CD4-positive, alpha-beta T cell treated with Interleukin-6 at 100 ng/mL for 8 hours (primary cell): ENCODE measurements at regions not wholly inside any gene's neighbourhood (a gene's known extent, or its start where the extent isn't known, plus 50 kb on each side); places are given as distances from the start of the nearest gene placed in this dataset.

Experiments used
- DNase-seq: peaks from one replicate; pipeline ENCODE4 v3.0.0-alpha.2; 2020; ENCODE audit warnings: mixed read lengths, low spot score

DNA sequence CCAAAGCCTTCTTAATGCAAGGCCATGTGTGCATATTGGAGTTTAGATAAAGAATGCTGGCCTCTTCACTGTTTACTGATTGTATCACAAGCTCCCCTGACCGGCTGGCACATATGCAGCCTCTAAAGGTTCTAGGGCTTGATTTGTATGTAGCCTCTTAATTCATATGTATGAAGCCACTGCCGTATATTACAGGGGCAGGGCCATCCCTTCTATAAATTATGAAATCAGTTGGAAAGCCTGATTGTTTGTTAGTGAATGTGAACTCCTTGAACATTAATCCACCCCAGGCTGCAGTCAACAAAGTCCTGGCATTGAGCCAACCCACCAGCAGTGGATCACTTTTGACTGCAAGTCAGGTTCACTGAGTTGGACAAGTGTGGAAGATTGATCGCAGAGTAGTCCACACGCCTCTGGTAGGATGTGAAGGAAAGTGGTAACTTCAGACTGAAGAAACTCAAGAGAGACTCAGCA lies 61.6 kb upstream of the PARD3B start:
- DNase-seq: no peak

DNA sequence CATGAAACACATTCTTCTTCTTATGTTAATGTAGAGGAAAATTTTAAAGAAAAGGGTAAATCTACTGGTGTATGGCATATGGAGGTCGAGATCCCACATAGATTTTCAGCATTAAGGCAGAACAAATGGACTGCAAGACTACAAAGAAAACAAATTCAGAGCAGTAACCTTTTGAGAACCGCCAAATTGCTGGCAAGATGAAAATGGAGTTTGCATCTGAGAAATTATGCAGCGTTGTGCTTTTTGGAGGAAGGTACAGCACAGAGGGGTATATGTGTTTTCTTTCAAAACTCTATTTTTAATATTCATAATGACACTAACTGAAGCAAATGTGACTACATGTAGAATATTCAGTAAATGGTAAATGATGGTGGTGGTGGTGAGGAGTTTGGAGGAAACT lies 59.0 kb upstream of the PARD3B start:
- DNase-seq: no peak

DNA sequence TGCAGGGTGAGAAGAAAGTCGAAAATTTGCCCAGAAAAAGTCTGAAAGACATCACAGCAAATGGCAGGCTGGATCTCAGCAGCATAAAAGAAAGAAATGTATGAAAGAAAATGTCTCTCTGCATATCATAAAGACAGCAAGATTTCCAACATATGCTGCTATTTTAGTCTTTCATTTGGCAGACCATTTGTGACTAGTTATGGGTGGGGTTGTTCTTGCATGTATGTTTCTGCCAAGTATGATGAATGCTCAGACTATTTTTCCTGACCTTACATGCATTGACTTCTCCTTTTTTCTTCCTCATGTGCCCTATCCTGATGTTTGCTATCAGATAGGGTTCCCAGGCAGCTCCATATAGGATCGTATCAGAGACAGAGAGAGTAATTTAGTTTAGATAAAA lies 58.5 kb upstream of the PARD3B start:
- no peak for DNase-seq

DNA sequence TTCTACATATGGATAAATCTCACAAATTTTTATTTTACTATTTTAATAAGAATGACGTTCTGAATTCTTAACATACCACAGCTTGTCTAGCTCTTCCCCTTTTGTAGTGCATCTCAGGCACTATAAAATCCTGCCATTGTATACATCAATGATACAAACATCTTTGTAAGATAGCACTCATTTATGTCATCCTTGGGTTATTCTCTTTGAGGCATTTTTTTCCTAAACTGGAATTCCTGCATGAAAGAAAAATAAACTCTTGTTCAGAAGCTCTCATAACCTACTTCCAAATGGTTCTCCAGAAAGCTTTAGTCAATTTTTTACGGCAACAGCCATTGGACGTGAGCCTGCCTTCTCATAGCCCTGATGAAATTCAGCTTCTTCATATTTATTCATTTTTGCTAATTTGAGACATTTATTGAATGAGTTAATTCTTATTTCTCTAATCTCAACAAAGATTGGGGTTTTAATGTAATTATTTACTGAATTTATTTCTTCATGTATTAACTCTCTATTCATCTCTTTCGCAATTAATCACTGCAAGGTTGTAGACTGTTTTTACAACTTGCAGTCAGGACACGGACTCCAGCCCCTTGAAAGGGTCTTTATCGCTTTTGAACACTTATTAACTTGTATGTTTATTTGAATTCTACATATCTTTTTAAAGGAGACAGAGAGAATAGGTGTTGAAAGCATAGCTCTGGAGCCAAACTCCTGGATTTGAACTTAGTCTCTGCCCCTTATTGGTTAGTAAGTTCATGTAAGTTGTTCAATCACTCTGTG lies 57.6 kb upstream of the PARD3B start:
- no peak for DNase-seq

DNA sequence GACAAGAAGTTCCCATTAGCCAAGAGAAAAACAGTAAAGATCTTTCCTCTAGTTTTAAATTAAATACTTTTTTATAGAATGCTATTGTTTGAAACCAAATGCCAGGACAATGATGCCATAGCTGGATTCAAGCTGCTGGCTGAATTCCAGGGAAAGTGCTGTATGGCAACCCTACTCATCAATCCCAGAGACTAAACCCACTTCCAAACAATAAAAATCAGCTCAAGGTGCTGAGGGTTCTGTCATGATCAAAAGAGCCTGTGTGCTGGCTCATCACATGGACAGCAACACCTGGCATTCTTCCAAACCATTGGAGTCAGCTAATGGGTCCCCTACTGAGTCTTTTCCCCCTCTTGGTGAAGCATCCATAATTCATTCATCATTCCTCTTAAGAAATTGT lies 53.7 kb upstream of the PARD3B start:
- DNase-seq: no peak

DNA sequence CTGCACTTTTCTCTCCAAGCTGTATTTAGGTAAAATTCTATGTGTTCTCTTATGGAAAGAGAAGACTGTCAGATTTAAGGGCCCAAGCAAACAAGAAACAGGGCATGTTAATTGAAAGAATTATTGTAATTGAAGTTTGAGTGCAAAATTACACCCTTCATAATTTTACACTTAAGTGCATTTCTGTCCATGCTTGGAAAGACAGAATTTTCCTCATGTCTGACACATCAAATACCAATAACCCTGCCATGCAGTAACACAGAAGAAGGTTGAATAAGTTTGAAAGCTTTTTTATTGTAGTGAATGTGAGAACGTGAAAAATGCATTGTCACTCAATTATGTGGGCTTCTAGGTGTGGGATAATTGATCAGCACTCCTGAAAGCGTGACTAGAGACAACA lies 52.9 kb upstream of the PARD3B start:
- no peak for DNase-seq

DNA sequence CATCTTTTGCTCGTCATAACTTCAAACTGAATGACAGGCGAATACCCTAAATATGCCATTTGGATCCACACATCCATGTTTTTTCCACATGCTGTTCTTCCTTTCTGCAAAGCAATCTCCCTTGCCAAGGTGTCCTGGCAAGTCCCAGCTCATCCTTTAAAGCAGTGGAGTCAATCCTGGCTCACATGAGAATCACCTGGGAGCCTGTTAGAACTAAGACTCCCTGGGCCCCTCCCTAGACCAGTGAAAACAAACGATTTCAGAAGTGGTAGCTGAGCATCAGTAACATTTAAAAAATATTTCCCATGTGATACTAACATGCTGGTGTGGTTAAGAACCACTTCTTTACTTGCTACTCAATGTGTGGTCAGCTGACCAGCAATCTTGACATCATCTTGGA lies 50.6 kb upstream of the PARD3B start:
- DNase-seq: no peak

DNA sequence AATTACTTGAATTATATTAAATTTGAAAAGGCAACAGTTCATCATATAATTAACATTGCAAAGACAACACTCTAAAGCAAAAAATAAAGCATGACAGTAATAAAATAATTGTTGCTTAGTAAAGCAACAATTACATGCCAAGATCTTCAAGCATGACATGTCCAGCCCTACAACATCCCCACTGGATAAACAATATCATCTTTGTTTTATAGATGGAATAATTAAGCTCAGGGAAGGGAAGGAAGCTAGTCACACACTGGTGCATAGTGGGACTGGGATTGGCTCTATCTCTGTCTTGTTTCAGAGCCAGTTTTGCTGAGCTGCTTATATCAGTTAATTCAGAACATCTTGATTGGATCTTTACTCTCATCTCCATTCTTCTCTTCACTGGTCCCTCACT lies 49.9 kb upstream of the PARD3B start:
- DNase-seq: no peak
